ENCODE measurements at regions not wholly inside any gene's neighbourhood (a gene's known extent, or its start where the extent isn't known, plus 50 kb on each side); places are given as distances from the start of the nearest gene placed in this dataset.
"Not testable (repeated sequence)": the region's sequence is repeated elsewhere in the genome, so short reads cannot be mapped to it uniquely, and the experiment has no call there.

DNA sequence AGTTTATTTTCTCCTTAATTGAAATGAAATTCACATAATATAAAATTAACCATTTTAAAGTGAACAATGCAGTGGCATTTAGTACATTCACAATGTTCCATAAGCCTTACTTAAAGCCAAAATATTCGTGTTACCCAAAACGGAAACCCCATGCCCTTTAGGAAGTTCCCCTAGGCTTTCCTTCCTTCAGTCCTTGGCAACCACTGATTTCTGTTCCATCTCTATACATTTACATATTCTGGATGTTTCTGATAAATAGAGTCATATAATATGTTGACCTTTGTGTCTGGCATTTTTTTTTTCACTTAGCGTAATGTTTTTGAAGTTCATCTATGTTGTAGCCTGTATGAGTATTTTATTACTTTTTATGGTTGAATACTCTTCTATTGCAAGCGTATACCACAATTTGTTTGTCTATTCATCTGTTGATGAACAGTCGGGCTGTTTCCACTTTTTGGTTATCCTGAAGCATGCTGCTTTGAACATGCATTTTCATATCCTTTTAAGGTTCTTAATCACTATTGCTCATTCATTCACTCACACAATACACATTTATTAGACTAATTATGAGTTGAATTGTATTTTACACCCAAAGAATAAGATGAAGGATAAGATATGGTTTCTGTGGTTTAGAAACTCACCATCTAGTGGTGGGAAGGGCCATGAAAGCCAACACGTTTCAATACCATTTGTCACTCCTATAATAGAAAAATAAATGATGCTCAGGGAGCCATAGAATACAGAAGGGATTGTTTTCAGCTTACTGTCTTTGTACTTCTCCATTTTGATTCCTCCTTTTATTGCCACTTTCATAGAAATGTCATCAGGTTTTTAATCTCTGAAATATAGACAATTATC is 408.2 kb upstream of the CBLB start:
- DNase-seq: no peak

DNA sequence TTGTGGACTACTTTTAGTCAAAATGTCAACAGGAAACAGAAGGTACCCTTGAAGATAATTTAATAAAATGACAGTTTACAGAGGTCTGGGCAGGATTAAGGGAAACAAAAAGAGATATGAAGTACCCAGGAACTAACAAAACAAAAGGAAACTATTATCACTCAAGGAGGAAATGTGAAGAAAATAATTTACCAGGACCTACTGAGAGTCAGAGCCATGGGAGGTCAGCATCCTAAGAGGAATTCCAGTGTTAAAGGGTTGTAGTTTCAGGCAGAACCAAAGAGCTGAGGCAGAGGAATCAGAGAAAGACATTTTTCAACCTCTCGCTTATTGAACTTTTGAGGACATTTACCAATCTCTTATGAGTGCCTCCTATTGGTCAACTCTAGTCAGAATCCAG is 408.9 kb upstream of the CBLB start:
- DNase-seq: no peak

DNA sequence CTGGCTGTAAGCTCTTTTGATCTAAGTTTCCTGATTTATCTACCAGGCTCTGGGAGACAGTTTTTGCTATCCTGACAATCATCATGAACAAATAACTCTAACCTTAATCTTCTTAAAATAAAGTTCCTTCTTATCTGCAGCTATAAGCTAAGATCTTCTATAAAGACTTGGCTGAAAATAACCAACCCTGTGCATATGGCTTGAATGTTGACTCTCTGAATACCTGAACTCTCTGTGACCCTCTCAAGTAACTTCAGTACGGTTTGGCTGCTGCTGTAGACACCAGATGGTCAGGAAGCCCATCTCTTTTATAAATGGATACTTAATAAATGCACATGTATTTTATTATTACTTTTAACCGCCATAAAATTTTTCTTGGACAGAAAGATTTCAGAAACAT is 412.4 kb upstream of the CBLB start:
- no peak for DNase-seq

DNA sequence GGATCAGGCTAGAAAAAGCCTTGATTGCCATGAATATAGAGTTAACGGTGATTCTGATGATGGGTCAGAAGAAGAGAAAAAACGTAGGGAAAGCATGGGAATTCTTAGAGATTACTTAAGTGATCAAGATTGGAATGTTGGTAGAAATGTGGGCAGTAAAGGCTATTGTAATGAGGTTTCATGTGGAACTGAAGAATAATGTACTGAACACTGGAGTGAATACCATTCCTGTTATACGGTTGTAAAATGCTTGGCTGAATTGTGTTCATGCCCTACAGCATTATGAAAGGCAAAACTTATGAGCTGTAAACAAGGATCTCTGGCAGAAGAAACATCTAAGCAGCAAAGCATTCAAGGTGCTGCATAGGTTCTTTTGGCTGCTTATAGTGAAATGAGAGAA is 414.1 kb upstream of the CBLB start:
- DNase-seq: no peak

DNA sequence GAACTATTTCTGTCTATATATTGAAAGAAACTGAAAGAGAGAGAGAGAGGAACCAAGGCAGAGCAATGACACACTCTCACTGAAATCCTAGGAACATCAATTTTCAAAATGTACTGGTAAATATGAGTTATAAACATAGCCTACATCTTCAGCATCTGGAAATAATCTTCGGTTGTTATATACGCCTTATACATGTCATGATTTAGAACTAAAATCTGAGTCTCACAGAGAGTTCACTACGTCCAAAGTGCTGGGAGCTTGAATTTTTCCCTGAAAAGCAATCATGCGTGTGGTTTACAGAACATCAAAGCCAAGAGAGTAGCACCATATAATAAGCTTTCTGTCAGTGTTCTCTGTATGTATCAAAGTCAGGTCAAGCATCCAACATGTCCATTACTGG is 420.0 kb upstream of the CBLB start:
- no peak for DNase-seq

DNA sequence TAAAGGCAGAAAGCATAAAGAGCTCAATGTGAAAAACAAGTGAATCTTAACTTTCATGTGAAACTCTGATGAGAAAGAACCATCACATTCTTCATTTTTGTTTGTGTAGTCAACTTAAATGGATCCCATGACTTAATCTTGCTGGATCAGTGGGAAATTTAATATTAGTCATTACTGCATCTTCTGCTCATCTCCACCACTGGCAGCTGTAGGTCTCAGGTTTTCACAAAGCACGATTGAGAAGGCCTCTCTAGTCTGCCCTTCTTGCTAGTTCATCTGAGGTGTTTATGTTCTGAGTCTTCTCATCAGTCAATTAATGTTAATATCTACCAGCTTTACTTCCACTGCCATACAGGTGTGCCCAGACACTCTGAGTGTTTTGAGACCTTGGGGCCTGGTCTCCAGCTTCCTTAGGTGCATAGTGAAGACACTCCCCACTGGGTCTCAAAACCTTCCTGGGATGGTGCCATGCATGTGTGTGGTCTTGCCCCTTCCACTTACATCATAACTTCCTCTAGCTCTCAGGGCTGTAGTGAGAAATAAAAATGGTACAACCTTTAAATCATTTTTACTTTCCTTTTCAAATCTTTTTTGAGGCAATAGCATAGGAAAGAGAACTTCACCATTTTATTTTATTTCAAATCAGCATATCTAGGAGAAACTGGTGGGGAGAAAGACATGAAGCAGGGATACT is 421.6 kb upstream of the CBLB start:
- no peak for DNase-seq

DNA sequence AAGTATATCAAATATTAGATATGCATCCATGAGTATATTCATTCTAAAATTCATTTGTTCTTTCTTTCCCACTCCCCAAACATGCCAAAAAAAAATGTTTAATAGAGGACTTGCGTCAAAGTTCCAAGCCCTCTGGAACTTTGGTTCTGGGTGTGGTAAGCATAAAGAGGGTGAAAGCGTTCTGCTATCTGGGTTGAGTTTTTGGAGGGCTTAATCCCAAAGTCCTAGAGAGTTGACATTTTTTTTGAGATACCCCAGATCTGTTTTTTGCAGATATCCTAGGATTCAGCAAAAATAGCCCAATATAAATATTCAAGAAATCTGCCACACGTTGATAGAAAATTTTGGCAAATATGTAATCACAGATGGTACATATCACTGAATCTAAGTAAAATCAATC is 424.3 kb upstream of the CBLB start:
- no peak for DNase-seq

DNA sequence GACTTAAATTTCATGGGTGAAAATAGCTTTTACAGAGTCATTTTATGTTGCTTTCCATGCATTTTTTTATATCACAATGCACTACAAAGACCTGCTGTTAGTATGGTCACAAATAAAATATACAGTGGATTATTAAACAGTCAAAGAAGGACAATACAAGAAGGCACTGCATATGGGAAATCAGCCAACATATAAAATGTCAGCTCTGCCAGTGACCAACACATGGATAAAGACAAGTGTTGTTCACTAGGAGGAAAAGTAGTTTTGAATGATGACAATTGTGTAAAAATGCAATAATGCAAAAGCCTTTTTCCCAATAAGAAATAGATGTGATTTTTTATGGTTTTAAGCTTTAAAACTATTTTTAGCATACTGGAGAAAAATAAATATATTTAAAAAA is 425.3 kb upstream of the CBLB start:
- DNase-seq: no peak

DNA sequence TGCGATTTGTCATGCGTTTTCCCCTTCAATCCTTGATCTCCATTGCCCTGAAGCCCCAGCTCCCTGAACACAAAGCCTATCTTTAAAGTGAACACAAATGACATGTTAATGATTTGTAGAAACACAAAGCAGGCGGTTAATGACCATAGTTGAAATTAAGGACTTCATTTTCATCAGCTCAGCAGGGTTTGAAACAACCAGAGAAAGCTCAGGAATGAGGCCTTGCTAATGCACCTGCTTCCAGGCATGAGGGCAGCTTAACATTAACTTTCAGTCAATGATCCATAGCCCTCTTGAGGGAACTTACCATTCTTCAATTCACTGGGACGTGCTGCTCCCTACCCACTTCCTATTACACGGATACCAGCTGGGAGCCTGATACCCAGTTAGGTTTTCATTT is 427.2 kb upstream of the CBLB start:
- no peak for DNase-seq

DNA sequence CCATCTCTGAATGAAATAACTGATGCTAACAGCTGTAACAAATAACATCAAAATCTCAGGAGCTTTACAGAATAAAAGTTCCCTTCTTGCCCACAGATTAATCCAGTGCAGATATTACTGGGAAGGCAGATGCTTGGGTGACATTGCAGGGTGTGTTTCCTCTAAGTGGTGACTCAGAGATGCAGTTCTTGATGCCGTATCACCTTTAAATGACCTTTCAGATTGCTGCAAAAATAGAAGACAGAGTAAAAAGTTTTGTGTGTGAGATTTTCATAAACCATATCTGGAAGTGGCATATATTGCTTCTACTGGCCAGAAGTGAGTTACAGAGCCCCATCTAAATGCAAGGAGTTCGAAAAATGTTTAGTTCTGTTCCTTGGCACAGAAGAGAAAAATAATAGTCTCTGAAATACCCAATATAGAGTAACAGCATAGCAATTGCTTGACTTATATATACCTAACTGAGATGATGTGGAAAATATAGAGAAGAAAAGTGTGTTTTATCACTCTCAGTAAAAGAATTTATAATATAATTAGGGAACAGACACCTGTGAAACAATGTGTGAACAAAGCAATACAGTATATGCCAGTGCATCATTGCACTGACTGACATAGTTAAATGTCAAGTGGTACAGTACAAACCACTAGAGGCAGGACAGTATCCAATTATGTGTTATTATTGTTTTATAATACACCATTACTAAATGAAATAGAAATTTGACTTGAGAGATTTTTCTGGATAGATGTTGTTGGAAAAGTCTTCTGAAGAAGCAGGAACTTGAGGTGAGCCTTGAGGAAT is 430.7 kb upstream of the CBLB start:
- no peak for DNase-seq

DNA sequence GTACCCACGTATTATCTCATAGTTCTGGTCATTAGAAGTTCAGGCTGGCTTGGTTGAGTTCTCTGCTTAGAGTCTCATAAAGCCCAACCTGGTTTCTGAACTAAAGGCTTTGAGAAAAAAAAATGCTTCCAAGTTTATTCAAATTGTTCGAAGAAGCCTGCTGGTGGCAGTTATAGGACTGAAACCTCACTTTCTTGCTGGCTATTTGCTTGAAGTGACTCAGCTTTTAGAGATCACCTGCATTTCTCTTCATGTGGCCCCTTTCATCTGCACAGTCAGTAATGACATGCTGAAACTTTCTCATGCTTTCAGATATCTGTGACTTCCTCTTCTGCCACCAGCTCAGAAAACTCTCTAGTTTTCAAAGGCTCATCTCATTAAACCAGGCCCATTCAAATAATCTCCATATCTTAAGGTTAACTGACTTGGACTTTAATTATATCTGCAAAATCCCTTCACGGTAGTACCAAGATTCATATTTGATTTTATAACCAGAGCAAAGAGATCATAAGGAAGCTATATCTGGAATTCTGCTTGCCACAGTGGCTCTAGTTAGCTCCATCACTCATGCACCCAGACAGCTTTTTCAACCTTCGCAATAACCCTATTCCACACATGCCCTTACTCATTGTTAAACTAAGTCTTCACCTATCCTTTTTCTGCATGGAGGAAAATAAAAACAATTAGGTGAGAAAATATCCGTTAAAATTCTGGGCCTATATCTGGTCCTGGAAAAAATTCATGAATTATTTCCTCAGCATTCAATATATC is 433.8 kb upstream of the CBLB start:
- DNase-seq: no peak

DNA sequence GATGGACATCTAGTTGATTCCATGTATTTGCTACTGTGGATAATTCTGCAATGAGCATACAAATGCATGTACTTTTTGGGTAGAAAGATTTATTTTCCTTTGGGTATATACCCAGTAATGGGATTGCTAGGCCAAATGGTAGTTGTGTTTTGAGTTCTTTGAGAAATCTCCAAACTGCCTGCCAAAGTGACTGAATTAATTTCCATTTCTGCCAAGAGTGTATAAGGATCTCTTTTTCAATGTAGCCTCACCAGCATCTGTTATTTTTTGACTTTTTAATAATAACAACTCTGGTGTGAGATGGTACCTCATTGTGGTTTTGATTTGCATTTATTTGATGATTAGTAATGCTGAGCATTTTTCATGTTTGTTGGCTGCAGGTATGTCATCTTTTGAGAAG is 435.0 kb upstream of the CBLB start:
- no peak for DNase-seq

DNA sequence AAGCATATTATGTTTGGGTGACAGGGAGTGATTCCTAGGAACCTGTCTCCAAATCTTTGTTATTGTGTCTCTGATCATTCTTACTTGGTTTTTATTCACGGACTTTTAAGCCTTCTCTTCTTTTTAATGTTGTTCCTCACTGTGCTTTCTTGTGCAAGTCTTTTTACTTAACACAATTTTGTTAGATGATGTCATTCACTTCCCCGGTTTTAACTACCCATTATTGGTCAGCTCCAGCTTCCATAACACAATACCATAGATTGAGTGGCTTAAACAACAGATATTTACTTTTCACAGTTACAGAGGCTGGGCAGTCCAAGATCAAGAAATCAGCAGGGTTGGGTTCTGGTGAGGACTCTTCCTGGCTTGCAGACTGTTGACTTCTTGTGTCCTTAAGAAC is 436.3 kb upstream of the CBLB start:
- no peak for DNase-seq

DNA sequence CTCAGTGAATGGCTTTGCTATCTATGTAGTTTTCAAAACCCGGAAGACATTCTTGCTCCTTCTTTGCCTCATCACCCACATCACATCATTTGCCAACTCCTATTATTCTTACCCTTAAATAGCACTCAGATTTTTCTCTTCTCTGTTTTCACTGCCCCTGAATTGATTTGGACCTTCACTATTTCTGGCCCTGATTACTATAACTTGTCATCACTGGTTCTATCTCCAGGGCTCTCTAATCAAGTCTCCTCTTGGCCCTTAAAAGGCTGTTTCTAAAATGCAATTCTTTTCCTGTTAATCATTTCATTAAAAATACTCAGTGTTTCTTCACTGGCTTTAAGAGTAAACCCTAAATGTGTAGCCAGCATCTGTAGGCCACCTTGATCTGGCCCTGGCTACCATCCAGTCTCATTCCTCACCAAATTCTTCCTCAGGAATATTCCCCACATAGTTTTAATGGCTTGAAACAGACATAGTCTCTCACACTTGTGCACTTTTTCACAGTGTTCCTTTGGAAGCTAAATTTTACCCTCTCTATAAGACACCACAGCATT is 437.1 kb upstream of the CBLB start:
- no peak for DNase-seq

DNA sequence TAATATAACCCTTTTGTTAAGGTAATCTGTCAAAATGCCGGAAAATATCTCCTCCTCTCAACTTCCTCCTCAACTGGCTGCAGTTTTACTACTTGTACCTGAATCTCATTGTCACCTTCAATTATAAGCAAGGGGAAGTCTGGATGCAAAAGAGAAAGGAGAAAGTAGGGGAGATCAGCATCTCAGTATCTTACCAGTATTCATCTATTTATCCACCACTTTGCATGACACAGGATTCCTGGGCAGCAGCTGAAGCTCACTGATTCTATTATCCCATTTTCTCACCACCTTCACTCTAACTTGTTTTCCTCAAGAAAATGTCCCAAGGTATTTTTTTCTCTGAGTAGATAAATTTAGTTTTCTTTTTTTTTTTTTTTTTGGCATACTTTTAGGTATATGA is 440.5 kb upstream of the CBLB start:
- no peak for DNase-seq

DNA sequence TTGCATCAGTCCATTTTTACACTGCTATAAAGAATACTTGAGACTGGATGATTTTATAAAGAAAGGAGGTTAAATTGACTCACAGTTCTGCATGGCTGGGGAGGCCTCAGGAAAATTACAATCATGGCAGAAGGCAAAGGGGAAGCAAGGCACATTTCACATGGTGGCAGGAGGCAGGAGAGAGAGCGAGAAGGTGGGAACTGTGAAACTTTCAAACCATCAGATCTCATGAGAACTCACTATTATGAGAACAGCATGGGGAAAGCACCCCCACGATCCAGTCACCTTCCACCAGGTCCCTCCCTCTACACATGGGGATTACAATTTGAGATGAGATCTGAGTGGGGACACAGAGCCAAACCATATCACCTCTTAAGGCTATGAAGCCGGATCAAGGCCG is 441.0 kb upstream of the CBLB start:
- not testable (repeated sequence) for DNase-seq

DNA sequence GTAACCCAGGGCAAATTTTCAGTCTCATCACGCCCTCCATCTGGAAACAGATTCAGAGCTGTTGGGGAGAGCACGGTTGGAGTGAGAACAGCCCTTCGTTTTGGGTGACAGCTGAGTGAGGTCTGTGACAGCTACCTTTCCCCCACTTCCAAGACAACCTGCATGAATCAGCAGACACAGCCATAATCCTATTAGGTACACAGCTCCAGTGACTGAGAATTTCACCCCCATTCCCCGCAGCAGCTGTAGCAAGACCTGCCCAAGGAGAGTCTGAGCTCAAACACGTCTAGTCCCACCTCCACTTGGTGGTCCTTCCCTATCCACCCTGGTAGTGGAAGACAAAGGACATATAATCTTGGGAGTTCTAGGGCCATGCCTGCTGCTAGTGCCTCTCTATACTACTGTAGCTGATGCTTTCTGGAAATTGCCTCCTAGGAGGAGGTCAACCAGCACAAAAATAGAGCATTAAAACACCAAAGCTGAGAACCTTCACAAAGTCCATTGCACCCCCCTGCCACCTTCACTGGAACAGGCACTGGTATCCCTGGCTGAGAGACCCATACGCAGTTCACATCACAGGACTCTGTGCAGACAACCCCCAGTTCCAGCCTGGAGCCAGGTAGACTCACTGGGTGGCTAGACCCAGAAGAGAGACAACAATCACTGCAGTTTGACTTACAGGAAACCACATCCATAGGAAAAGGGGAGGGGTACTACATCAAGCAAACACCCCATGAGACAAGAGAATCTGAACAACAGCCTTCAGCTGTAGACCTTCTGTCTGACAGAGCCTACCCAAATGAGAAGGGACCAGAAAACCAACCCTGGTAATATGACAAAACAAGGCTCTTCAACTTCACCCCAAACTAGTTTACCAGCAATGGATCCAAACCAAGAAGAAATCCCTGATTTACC is 448.6 kb upstream of the CBLB start:
- no peak for DNase-seq

DNA sequence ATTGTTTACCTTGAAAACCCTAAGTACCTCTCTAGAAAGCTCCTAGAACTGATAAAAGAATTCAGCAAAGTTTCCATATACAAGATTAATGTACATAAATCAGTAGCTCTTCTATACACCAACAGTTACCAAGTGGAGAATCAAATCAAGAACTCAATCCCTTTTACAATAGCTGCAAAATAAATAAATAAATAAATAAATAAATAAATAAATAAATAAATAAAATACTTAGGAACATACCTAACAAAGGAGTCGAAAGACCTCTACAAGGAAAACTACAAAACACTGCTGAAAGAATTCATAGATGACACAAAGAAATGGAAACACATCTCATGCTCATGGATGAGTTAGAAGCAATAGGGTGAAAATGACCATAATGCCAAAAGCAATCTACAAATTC is 452.6 kb upstream of the CBLB start:
- DNase-seq: not testable (repeated sequence)

DNA sequence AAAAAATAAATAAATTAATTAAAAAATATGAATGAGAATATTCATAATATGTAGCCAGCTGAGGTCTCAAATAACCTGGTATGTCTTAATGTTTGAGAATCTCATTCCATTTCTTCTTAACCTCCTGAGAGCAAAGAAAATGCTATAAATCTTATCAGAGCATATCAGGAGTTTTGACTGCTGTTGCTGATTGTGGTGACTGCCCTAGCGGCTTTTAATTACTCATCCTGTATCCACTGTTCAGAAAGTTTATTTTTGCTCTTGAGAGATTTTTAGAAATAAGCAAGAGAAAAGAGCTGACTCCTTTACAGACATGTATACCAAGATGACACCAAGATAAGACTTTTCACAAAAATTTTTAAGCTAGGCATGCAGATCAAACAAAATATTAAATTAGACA is 454.8 kb upstream of the CBLB start:
- no peak for DNase-seq

DNA sequence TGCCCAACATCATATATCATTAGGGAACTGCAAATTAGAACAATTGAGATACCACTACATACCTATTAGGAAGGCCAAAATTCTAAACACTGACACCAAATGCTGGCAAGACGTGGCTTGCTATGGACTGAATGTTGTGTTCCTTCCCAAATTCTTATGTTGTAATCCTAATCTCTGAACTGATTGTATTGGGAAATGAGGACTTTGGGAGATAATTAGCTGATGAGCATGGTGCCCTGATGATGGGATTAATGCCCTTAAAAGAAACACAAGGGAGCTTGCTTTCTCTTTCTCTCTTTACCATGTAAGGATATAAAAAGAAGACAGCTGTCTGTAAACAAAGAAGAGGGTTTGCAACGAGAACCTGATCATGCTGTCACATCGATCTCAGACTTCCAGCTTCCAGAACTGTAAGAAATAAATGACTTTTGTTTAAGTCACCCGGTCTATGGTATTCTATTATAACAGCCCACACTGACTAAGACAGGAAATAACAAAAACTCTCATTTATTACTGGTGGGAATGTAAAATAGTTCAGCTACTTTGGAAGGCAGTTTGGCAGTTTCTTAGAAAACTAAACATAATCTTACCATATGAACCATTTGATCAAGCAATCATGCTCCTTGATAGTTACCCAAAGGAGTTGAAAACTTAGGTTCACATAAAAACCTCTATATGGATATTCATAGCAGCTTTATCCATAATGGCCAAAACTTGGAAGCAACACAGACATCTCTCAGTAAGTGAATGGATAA is 458.3 kb upstream of the CBLB start:
- DNase-seq: no peak

DNA sequence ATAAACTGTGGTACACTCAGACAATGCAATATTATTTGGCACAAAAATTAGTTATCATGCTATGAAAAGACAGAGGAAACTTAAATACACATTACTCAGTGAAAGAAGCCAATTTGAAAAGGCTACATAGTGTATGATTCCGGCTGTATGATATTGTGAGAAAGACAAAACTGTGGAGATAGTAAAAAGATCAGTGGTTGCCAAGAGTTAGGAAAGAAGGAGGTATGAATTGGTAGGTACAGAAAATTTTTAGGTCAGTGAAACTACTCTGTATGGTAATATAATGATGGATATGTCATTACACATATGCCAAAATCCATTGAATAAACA is 458.8 kb upstream of the CBLB start:
- DNase-seq: no peak
